ENCODE measurements at regions not wholly inside any gene's neighbourhood (a gene's known extent, or its start where the extent isn't known, plus 50 kb on each side); places are given as distances from the start of the nearest gene placed in this dataset.
A peak's percentile ranks its signal among the peaks of the same experiment; 100 is the strongest.
"Not testable (repeated sequence)": the region's sequence is repeated elsewhere in the genome, so short reads cannot be mapped to it uniquely, and the experiment has no call there.

DNA sequence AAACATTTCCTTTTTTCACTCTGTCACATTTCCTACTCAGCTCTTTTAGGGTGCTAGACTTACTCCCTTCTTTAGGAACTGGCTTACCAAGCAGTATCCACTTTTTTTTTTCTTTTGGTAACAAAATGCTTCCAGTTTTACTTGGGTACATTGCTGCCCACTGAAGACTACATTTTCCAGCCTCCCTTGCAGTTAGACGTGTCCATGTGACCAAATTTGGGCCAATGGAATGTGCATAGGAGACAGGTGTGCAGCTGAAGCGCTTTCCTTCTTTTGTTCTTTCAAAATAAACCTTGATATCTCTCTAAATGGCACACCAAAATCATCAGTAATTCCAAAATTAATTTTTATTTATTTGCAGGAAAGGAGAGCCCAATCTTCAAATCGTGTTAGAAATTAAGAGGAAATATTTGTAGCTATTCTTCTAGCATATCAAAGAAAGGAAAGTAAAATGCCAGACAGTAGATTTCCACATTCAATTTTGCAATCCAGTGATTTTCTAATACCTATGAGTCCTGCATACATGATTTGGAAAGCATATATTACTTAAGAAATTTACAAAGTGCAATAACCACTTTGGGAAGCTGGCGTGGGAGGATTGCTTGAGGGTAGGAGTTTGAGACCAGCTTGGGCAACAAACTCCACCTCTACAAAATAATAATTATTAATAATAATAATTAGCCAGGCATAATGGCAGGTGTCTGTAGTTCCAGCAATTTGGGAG, 422.0 kb upstream of the FRG2C start:
- no peak for DNase-seq (ENCODE audit: low spot score)

DNA sequence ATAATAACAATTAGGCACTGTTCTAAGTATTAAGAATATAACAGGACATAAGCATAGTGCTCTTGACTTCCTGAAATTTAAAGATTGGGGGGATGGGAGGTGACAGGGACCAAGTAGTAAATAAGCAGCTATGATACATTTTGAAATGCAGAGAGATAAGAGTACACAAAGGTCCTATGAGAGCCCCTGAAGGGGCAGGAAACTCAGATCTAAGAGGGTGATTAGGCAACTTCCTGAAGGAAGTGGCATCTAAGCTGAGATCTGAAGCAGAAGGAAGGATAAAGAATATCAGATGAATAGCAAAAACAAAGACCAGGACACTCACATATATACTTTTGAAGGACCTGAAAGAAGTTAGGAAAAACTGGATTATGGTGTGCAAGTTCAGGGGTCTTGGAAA, 415.2 kb upstream of the FRG2C start:
- no peak for DNase-seq (ENCODE audit: low spot score)

DNA sequence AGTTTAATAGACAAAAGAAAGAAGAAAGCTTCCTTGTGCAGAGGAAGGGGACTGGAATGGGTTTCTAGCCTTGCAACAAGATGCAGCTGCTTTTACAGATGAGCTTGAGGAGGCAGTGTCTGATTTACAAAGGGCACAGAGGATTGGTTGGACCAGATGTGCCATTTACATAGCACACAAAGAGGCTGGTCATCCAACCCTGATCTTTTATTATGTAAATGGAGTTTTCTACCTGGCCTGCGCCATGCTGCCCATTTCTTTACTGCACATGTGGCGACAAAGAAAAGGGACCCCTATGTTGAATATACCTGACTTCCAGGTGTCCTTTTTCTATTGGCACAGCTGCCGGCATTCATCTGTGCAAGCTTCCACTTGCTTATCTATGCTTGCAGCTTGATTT, 409.4 kb upstream of the FRG2C start:
- no peak for DNase-seq (ENCODE audit: low spot score)

DNA sequence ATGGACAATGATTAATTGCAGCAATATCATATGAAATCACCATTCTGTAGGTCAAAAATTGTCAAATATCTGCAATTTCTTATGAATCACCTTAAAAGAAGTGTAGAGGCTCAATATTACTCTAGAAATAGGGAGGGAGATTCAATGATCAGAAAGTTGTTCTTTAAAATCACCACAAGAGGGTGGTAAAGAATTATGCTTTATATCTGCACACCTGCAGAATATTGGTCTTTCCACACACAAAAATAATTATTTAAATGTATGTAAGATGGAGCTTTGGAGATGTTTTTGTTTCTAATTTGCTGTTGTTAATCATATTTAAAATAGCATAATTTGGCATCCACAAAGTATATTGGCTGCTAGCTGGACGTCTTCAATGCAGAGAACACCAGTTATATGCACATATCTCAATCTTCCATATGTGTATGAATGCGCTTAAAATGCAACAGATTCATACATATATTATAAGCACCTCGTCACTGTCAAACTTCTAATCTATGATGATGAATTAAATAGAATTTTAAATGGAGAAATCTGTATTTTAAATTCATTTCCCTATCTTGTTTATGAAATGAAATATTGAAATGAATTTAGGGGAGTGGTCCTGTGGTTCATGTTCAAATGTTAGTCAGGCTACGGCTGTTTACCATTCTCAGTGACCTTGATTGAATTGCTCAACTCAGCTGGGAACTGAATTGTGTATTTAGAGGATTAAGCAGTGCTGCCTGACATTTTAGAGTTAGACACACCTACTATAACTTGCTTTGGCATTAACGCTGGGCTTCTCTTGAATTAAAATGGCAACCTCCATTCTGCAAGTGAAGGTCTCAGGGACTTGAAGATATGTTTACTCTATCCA, 405.1 kb upstream of the FRG2C start:
- DNase-seq (ENCODE audit: low spot score): peak; percentile 16

DNA sequence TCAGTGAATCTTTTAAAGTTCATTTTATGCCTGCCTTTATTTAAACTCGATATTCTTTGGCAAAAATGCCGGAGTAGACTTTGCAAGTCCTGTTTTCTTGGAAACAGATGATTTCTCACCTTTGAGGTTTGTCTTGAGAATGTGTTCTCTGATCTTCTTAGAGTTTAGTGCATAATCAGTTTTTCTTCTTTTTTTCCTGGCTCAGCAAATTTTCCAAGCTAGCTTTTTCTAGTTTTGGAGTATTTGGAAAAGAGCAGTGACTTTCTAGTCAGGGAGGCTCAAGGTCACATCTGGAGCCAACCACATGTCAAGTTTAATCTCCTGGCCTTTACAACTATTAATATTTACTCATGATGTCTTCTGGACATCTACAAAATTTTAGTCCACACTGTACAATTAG, 403.2 kb upstream of the FRG2C start:
- not testable (repeated sequence) for DNase-seq (ENCODE audit: low spot score)

DNA sequence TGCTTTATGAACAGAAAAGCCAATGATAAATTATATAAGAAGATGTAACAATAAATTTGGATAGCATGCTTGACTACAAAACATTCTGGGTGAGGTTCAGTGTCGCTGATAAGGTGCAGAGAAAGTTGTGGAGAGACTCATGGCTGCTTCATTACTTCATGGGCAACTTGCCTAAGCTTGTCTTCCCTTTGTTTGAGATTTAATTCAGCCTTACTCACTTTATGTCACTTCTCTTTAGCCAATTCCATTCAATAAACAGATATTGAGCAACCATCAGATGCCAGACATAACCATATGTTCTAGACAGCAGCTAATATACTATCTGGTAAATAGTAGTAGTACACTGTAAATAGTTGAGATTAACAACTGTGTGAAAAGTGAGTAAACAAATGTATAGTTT, 401.5 kb upstream of the FRG2C start:
- DNase-seq (ENCODE audit: low spot score): no peak

DNA sequence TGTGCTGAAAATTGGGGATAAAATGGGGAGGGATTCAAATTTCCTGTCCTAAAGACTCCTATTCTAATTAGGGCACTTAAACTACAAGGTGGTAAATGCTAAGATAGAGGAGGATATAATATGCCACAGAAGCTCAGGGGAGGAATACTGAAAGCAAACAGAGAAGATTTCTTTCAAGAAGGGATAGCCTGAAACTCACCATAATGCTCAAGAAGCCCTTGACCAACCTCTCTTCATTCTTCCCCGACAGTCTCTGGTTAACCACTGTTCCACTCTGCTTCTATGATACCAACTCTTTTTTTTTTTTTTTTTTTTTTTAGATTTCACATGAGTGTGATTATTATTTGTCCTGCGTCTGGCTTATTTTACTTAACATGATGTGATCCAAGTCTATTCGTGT, 398.2 kb upstream of the FRG2C start:
- DNase-seq (ENCODE audit: low spot score): no peak

DNA sequence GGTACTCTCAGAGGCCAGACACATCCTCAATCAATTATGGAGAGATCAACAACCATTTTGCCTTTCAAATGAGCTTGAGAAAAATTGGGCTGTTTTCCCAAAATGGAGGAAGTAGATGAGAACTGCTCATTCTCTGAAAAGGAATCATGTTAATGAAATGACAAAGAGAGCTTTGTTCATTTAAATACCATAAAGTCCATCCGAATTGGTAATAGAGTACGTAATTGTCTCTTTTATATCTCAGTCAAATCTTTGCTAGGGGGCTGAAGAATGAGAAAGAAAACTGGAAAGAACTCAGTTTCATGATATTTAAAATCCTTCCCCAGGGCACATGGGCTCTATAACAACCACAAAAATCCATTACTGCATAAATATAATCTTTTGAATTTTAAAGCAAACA, 395.6 kb upstream of the FRG2C start:
- DNase-seq (ENCODE audit: low spot score): not testable (repeated sequence)

DNA sequence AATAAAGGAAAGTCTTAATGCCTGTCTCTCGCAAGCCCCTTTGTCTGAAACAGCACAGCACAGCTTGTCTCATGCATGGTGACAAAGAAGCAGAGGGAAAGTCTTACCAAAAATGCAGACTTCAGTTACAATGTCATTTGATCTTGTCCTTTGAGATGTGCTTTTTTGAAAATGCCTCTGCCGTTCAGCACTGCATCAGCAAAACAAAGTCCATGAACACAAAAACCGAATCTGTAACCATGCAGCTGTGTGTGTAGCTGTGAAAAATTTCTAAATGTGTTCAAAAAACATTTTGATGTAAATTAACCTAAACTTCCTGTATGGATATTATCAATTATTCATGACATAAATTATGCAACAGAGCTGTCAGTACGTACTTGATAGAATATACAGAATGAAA, 391.9 kb upstream of the FRG2C start:
- not testable (repeated sequence) for DNase-seq (ENCODE audit: low spot score)

DNA sequence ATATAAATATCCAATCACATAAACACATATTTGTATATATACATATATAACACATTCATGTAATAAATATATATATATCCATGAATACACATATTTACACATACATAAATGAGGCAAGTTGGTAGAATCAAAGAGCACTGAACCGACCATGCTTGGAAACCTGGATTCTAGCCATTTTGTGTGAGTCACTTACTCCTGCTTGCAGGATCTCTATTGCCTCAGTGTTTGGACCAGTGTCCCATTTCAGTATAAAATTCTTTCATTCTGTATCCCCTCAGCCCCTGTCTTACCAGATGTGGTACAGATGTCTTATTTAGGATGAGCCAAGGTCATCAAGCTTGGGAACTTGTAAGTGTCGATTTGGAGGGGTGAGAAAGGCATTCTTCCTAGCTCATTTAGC, 391.4 kb upstream of the FRG2C start:
- peak; percentile 15 for DNase-seq (ENCODE audit: low spot score)

DNA sequence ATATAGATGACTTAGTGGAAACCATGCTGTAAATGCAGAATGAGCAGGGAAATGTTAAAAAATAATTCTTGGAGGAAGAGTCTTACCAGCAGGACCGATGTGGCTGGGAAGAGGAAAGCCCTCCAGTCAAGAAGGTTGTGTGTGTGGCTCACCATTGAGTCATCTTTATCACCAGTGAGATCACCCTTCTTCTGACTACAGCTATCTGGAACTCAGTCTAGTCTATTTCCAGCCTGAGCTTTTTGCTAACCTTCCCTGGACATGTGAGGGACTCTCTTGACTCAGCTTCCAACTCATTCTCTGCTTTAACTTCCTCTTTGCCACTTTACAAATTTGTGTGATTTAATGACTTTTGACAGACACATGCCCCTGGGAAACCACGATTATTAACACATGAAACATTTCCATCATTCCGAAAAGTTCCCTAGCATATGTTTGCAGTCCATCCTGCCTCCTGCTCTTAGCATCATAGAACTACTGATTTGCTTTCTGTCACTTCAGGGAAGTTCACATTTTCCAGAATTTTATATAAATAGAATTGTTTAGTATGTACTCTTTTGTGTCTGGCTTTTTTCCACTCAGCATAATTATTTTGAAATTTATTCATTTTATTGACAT, 378.5 kb upstream of the FRG2C start:
- DNase-seq (ENCODE audit: low spot score): peak; percentile 36

DNA sequence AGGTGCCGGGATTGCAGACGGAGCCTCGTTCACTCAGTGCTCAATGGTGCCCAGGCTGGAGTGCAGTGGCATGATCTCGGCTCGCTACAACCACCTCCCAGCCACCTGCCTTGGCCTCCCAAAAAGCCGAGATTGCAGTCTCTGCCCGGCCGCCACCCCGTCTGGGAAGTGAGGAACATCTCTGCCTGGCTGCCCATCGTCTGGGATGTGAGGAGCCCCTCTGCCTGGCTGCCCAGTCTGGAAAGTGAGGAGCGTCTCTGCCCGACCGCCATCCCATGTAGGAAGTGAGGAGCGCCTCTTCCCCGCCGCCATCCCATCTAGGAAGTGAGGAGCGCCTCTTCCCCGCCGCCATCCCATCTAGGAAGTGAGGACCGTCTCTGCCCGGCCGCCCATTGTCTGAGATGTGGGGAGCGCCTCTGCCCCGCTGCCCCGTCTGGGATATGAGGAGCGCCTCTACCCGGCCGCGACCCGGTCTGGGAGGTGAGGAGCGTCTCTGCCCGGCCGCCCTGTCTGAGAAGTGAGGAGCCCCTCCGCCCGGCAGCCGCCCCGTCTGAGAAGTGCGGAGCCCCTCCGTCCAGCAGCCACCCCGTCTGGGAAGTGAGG, 375.1 kb upstream of the FRG2C start:
- not testable (repeated sequence) for DNase-seq (ENCODE audit: low spot score)

DNA sequence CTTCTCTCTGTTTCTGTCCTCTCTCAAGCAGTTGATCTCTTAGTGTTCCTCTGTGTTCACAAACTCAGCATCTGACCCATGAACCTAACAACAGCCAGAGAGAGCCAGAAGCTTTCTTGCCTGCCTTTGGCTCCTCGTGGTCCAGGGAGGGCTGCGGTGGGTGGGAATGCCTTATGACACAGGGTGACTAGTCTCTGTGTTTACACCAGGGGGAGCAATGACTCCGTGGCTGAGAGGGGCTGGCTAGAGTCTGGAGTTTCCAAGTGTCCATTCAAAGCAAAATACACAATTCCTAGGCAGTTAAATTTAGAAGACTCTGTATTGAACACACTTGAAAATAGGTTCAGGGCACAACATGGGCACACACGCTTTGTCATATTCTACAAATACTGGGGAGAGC, 370.0 kb upstream of the FRG2C start:
- DNase-seq (ENCODE audit: low spot score): peak; percentile 74

DNA sequence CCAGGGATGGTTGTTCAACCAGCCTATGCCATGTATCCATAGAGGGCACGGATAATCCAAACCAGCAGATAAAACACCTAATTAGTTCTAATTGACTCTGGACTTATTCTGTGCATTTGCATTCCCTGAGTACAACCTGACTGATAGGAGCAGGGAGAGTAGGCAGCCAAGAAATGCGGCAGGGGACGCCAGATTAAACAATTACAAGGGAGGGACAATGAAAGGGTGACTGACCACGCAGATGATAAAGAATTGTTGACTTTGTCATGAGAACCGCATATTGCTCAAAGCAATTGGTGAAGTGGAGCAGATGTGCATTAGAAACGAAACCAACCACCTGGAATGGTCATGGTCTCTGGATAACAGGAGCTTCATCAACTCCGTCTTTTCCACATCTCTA, 369.1 kb upstream of the FRG2C start:
- DNase-seq (ENCODE audit: low spot score): no peak

DNA sequence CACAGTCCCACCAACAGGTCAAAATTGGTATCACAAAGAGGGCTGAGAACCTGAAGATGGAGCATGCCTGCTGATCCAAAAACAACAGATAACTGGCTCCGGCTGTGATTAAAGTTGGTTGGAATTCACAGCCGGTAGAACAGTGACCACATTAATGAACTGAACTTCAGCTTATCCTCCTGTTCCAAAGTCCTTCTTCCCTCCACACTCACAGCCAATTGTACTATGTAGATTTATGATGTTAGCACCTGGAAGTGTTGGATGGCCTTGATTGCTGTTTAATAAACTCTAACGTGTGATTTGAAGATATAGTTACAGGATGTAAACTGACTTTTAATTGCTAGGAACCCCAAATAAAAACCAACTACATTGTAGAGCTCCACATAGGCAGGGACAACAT, 367.3 kb upstream of the FRG2C start:
- no peak for DNase-seq (ENCODE audit: low spot score)

DNA sequence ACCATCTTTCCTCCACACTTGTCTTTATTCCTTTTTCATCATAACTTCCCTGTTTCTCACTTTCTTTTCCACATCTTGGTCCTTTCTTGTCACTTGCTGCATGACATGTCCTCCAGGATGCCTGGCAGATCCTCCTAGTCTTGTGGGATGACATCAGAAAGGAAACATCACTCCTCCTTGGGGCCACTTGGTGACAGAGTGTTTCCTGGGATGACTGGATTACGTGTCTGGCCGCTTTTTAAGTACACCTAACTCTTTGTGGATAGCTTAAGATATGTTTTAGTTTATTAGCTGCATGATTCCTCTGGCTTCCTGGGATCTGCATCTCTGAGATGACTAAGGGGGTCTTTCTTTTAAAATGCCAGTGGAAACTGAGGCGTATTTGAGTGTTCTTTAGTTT, 363.5 kb upstream of the FRG2C start:
- no peak for DNase-seq (ENCODE audit: low spot score)

DNA sequence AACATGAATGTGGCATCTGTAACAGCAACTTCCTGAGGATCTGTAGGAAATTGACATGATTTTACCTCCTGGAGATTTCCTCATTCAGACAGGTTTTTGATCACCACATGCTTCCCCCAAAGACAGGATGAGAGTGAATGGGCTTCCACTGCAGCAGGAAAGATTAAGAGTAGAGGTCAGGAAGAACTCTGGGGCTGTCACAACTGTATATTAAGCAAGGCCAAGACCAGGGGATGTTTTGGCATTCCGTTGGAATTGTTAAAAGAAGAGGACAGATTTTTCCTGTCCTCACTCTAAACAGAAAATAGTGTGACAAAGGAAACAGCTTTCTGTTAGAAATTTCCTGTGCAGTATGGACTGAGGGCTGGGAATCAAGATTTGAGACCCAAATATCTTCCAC, 363.1 kb upstream of the FRG2C start:
- not testable (repeated sequence) for DNase-seq (ENCODE audit: low spot score)

DNA sequence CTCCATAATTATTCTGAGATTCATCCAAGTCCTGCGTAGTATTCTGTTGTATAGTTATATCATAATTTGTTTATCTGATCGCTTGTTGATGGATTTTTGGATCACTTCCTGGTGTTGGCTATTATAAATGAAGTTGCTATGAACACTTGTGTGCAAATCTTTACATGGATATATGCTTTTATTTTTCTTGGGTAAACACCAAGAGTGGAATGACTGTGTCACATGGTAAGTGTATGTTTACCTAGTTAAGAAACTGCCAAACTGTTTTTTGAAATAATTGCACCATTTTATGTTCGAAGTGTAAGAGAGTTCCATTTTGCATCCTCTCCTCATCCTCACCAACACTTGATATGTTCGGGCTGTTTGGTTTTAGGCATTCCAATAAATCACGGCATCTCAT, 360.4 kb upstream of the FRG2C start:
- no peak for DNase-seq (ENCODE audit: low spot score)

DNA sequence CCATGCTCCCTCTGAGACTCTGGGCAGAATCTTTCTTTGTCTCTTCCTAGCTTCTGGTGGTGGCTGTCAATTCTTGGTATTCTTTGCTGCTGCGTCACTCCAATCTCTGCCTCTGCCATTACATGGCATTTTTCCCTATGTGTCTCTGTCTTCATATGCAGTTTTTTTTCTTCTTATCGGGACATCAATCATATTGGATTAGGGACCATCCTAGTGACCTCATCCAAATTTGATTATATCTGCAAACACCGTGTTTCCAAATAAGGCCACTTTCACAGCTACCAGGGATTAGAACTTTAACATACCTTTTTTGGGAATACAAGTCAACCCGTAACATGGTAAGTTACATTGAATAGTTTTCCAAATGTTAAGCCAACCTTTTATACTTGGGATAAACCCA, 358.2 kb upstream of the FRG2C start:
- no peak for DNase-seq (ENCODE audit: low spot score)

DNA sequence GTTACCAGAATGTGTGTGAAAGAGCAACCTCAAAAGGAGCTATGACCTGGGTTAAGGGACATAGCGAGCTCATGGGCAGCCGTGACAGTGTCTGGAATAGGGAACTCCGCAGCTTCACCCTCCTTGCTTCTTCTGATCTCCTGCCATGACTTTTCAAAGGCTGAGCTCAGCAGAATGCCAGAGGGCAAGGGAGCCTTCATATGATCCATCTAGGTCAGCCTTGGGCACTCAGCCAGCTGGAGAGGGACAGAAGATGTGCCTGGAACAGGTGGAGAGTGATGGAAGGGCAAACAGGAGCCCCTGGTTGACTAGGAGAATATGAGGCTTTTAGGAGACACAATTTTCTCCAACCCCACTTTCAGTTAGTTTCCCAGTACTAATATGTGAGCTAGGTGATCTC, 352.8 kb upstream of the FRG2C start:
- not testable (repeated sequence) for DNase-seq (ENCODE audit: low spot score)

DNA sequence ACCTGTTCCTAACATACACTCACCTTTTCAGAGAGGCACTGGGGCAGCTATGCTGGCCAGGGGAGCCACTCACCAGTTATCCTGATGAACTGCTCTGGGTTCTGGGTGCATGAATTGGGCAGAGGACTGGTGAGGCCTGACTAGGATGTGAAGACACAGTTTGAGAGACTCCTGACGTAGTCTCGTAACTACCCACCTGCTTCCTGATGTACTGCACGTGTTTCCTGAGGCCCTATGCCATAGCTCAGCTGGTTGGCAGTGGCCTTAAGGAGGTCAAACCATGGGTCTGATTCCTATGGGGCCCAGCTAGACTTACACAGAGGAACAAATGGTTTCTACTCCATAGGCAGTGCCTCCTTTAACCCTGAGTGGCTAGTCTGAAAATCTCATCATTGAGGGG, 351.7 kb upstream of the FRG2C start:
- DNase-seq (ENCODE audit: low spot score): not testable (repeated sequence)

DNA sequence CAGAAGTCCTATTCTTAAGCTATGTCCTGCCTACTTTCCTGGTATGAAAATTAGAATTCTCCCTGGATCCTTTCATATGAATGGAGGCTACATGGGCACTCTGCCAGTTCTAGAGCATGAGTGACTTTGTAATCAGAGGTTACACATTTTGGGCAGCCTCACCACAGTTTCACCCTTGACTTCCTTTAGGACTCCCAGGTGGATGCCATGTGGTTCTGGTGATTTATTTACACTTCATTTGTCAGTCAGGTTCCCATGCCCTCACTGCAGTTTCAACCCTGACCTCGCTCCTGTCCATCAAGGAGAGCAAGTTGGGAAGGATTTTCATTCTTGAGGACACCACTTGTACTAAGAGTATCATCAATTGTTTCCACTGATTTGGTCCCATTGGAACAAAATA, 344.4 kb upstream of the FRG2C start:
- DNase-seq (ENCODE audit: low spot score): not testable (repeated sequence)

DNA sequence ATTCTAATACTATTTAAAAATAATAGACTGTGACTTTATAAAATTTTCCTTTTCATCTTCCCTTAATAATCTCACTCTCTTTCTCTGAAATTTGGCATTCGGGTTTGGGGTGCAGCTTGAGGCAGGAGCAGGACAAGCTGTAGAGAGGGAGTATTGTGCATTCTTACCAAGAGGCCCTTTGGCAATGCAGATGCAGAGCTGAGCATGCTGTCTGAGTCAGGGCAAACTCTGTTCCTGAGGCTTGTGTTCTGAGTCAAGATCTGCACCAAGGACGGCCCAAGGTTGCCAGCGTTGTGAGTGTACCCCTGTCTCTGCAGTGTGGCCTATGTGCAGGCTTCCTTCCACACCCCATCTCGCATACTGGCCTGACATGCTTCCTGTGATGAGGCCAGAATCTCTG, 343.8 kb upstream of the FRG2C start:
- no peak for DNase-seq (ENCODE audit: low spot score)

Measured in GM03348 (cell line).